Stomach (tissue), 8 donors: ENCODE measurements at regions not wholly inside any gene's neighbourhood (a gene's known extent, or its start where the extent isn't known, plus 50 kb on each side); places are given as distances from the start of the nearest gene placed in this dataset.

Source experiments
- DNase-seq, 2 donors: peaks; one replicate each; pipeline versions ENCODE4 v3.0.0 to v3.0.0-alpha.2; 2013 to 2019
- H3K27ac ChIP-seq, 5 donors: fragments of 200-600 bp in 4 of 5; sonication (generic) in 4 of 5; one replicate each; pipeline ENCODE4 v1.5.1; 2013 to 2019; ENCODE audit warnings: mild to moderate bottlenecking in 1 of 5, moderate library complexity in 1 of 5
- H3K27me3 ChIP-seq, 3 donors: fragments of 200-600 bp; sonication (generic); one replicate each; pipeline ENCODE4 v1.5.1; 2017 to 2019; ENCODE audit warnings: mixed run types in 1 of 3
- H3K36me3 ChIP-seq, 4 donors: fragments of 200-600 bp; sonication (generic); 1 replicate in 3 of 4; 2 replicates in 1 of 4; pipeline ENCODE4 v1.5.1; 2016 to 2019
- H3K4me1 ChIP-seq, 4 donors: fragments of 200-600 bp; sonication (generic); one replicate each; pipeline ENCODE4 v1.5.1; 2016 to 2019
- H3K4me3 ChIP-seq, 4 donors: fragments of 200-600 bp; sonication (generic) in 3 of 4; one replicate each; pipeline ENCODE4 v1.5.1; 2016 to 2019; ENCODE audit warnings: mild to moderate bottlenecking in 1 of 4
- H3K9me3 ChIP-seq, 4 donors: fragments of 200-600 bp; sonication (generic); one replicate each; pipeline ENCODE4 v1.5.1; 2016 to 2019
- EP300 ChIP-seq: sonication (generic); formaldehyde crosslinking; IDR thresholded peaks from one replicate; pipeline ENCODE4 v1.6.1; 2017; ENCODE audit warnings: antibody characterized with exemption
- POLR2A ChIP-seq, 4 donors: fragments of 450-650 bp; IDR thresholded peaks; one replicate each; pipeline ENCODE4 v1.6.1; 2016; ENCODE audit warnings: antibody characterized with exemption in 4 of 4, control low read depth in 2 of 4, mild to moderate bottlenecking in 1 of 4, moderate library complexity in 1 of 4
- POLR2AphosphoS5 ChIP-seq, 3 donors: sonication (generic); formaldehyde crosslinking; IDR thresholded peaks; one replicate each; pipeline ENCODE4 v1.6.1; 2016; ENCODE audit warnings: antibody characterized with exemption in 3 of 3
- WGBS, 5 donors: extraction: QIAGEN DNeasy Blood & Tissue Kit in 3 of 5; methylation state at CpG; one replicate each; pipeline versions ENCODE4 v1.1.5 to v1.1.7; 2013 to 2018; 5-methylcytosine and 5-hydroxymethylcytosine counted together
- intact Hi-C: fragments of 100-400 bp; cut with DNase I; formaldehyde crosslinking; loops from one replicate; pipeline ENCODE4 v1.15.1; 2023; ENCODE audit warnings: low total_unique reads
- TF ChIP-seq, protein P1 (sequence below), 7 experiments: fragments of 450-650 bp in 4 of 7; fragments of 200-600 bp in 3 of 7; sonication (generic) in 3 of 7; IDR thresholded peaks; one replicate each; pipeline ENCODE4 v1.5.1; 2016 to 2019; ENCODE audit warnings: antibody characterized with exemption in 7 of 7, control low read depth in 2 of 7, mild to moderate bottlenecking in 1 of 7
- donor health status: healthy with polysubstance abuse.
- donor health status: Bipolar disorder and iron deficiency.
- donor health status: healthy.

DNA sequence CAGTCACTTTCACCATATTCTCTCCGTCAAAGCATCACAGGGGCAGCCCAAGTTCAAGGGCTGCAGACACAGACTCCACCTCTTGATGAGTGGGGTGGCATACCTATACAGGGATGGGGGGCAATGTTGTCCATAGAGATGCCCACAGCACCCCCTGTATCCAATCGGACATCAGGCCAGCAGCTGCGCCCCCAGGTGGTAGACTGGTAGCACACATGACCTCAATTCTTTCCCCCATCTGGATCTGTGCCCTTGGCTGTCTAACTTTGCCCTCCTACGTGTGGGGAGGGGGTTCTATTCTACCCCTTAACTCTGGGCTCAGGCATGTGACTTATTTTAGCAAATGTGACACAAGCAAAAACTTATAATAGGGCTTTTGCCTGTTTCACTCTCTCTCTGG is 84.0 kb upstream of the SLC25A48 start:
- no peak for TF ChIP-seq POLR2A (IDR thresholded peaks at IDR 0.05)
- TF ChIP-seq, protein P1, sequence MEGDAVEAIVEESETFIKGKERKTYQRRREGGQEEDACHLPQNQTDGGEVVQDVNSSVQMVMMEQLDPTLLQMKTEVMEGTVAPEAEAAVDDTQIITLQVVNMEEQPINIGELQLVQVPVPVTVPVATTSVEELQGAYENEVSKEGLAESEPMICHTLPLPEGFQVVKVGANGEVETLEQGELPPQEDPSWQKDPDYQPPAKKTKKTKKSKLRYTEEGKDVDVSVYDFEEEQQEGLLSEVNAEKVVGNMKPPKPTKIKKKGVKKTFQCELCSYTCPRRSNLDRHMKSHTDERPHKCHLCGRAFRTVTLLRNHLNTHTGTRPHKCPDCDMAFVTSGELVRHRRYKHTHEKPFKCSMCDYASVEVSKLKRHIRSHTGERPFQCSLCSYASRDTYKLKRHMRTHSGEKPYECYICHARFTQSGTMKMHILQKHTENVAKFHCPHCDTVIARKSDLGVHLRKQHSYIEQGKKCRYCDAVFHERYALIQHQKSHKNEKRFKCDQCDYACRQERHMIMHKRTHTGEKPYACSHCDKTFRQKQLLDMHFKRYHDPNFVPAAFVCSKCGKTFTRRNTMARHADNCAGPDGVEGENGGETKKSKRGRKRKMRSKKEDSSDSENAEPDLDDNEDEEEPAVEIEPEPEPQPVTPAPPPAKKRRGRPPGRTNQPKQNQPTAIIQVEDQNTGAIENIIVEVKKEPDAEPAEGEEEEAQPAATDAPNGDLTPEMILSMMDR (IDR thresholded peaks at IDR 0.05), result no peak
- no peak for TF ChIP-seq POLR2AphosphoS5 (IDR thresholded peaks at IDR 0.05)
- TF ChIP-seq EP300, result no peak
- no peaks in the 10 kb centered on the region for H3K4me1 ChIP-seq
- H3K9me3 ChIP-seq, result peaks cover 0 to 7% (median 0%) of the 10 kb centered on the region in 4 donors
- no peak for DNase-seq
- H3K4me3 ChIP-seq, result no peak overlapping the region
- 54 to 59% (median 58%) methylated on average over 4 of the region's 4 CpGs for WGBS, 5 donors
- H3K36me3 ChIP-seq, result no peaks in the 10 kb centered on the region
- H3K27ac ChIP-seq, result no peak overlapping the region
- H3K27me3 ChIP-seq, result peaks cover 0 to 6% (median 0%) of the 10 kb centered on the region in 3 donors
- intact Hi-C loops, result no loop called here

DNA sequence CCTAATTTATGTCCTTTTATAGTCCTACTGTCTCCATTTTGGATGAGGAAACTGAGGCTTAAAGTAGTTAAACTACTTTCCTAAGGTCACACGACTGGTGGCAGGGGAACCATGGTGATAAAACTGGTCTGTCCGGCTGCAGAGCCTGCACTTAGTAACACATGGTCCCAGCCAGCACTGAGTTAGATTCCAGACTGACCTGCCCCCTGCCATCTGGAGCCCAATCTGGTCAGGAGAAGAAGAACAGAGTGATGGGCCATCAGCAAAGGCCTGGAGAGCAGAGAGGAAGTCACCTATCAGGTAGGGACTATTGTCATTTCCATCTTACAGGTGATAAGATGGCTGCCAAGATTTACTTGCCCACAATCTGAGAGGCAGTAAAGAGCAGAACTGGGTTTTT is 86.6 kb upstream of the SLC25A48 start:
- peaks cover 0 to 6% (median 0%) of the 10 kb centered on the region in 3 donors for H3K27me3 ChIP-seq
- no peak overlapping the region for H3K27ac ChIP-seq
- no peak overlapping the region for H3K4me3 ChIP-seq
- intact Hi-C loops, result no loop called here
- H3K4me1 ChIP-seq, result no peaks in the 10 kb centered on the region
- no peak for DNase-seq
- 36 to 72% (median 49%) methylated on average over 2 of the region's 2 CpGs for WGBS, 5 donors
- no peaks in the 10 kb centered on the region for H3K36me3 ChIP-seq
- H3K9me3 ChIP-seq, result peaks cover 0 to 18% (median 9%) of the 10 kb centered on the region in 4 donors
- TF ChIP-seq POLR2A (IDR thresholded peaks at IDR 0.05), result no peak
- TF ChIP-seq, protein P1 (IDR thresholded peaks at IDR 0.05), result no peak
- TF ChIP-seq POLR2AphosphoS5 (IDR thresholded peaks at IDR 0.05), result no peak
- no peak for TF ChIP-seq EP300

DNA sequence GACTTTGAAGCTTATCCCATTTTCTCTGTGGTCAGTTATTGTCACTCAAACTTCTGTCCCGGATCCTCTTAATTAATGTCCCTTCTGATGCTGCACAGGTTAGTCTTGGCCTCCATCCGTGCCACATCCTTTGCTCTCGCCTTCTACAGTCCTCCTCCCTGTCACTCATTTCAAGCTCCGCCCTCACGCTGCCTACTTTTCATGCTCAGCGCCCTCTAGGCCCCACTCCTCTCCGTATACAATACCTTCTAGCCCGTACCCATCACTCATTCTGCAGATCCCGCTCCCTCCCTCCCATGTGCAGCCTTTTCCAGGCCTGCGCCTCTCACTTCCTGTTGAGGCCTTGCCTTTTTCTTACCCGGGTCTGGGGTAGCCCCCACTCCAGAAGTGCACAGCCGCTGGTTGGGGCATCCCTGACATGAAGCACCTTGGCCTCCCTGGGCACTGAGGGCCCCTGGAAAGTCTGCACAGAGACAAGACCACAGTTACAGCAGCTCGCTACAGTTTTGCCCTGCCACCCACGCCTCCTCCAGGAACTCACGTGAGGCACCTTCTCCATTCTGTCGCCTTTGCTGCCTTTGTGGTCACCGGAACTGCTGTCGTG is 88.5 kb upstream of the SLC25A48 start:
- 83 to 89% (median 88%) methylated on average over 18 of the region's 18 CpGs for WGBS, 5 donors
- Histone ChIP-seq H3K4me1 (no peaks in the 10 kb centered on the region), H3K4me3 (no peak overlapping the region), H3K36me3 (no peaks in the 10 kb centered on the region), H3K9me3 (peaks cover 0 to 18% (median 9%) of the 10 kb centered on the region in 4 donors), H3K27me3 (peaks cover 0 to under 1% (median 0%) of the 10 kb centered on the region in 3 donors), H3K27ac (no peak overlapping the region)
- no peak for TF ChIP-seq POLR2AphosphoS5 (IDR thresholded peaks at IDR 0.05)
- TF ChIP-seq POLR2A (IDR thresholded peaks at IDR 0.05), result no peak
- TF ChIP-seq, protein P1 (IDR thresholded peaks at IDR 0.05), result no peak
- TF ChIP-seq EP300, result no peak
- no peak for DNase-seq
- intact Hi-C loops, result no loop called here

DNA sequence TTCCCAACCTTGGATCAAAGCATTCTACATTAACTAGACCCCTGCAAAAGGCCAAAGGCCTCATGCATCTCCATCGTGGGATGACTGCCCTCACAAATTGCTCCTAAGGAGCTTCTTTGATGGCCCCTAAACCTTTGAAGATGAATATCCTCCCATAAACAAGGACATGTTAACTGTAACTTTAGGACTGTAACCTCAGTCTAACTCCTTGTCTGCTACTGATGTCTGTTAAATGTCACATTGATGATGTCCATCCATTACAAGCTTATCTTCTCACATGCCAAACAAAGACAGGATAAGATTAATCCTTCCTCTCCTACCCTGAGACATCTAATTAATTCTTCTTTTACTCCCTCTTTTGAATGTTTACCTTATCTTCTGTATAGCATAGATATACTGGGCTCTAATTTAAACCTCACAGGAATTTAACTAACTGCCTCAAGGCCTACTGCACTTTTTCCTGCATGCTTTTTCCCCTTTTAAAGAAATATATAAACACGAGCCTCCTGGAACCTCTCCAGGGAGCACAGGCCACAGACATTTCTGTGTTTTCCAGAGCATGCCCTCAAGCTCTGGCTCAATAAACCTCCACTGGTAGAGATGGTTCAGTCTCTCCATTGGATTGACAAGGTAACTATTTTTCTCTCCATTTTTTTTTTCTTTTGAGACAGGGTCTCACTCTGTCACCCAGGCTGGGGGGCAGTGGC is 90.6 kb upstream of the SLC25A48 start:
- Histone ChIP-seq H3K27me3 (no peaks in the 10 kb centered on the region), H3K36me3 (no peaks in the 10 kb centered on the region), H3K9me3 (peaks cover 0 to 18% (median 9%) of the 10 kb centered on the region in 4 donors), H3K4me1 (no peaks in the 10 kb centered on the region), H3K4me3 (no peak overlapping the region), H3K27ac (no peak overlapping the region)
- no peak for DNase-seq
- WGBS, 5 donors, result 29 to 54% (median 51%) methylated on average over 2 of the region's 2 CpGs
- intact Hi-C loops, result no loop called here
- TF ChIP-seq POLR2AphosphoS5 (IDR thresholded peaks at IDR 0.05), result no peak
- TF ChIP-seq, protein P1 (IDR thresholded peaks at IDR 0.05), result no peak
- no peak for TF ChIP-seq EP300
- TF ChIP-seq POLR2A (IDR thresholded peaks at IDR 0.05), result no peak
